ENCODE measurements at regions not wholly inside any gene's neighbourhood (a gene's known extent, or its start where the extent isn't known, plus 50 kb on each side); places are given as distances from the start of the nearest gene placed in this dataset.
"Not testable (repeated sequence)": the region's sequence is repeated elsewhere in the genome, so short reads cannot be mapped to it uniquely, and the experiment has no call there.

- no peak for DNase-seq
Observed at GRCh38 chr14:55807881-55808379, 227.9 kb downstream of the KTN1 start.

- peak; percentile 49 to 58 for DNase-seq
Observed at GRCh38 chr14:55813630-55814029, 233.6 kb downstream of the KTN1 start.

- DNase-seq, result peak in 1 of 2 donors; percentile 22
Observed at GRCh38 chr14:55814064-55814463, 234.1 kb downstream of the KTN1 start.

GRCh38 chr14:55814873-55815272 lies 234.9 kb downstream of the KTN1 start:
- peak; percentile 72 to 77 for DNase-seq

- DNase-seq, result no peak
Observed at GRCh38 chr14:55816225-55816624, 236.2 kb downstream of the KTN1 start.

GRCh38 chr14:55819610-55820304 lies 239.8 kb downstream of the KTN1 start:
- DNase-seq, result peak; percentile 45

- no peak for DNase-seq
Observed at GRCh38 chr14:55822906-55823305, 242.9 kb downstream of the KTN1 start.

GRCh38 chr14:55832122-55832911 lies 252.3 kb downstream of the KTN1 start:
- no peak for DNase-seq

- DNase-seq, result no peak
Observed at GRCh38 chr14:55832974-55833373, 253.0 kb downstream of the KTN1 start.

- DNase-seq, result no peak
Observed at GRCh38 chr14:55834390-55834789, 254.4 kb downstream of the KTN1 start.

GRCh38 chr14:55835985-55836384 lies 256.0 kb downstream of the KTN1 start:
- DNase-seq, result no peak

- no peak for DNase-seq
Observed at GRCh38 chr14:55837467-55837866, 257.5 kb downstream of the KTN1 start.

- DNase-seq, result no peak
Observed at GRCh38 chr14:55838529-55839052, 258.6 kb downstream of the KTN1 start.

- DNase-seq, result not testable (repeated sequence)
Observed at GRCh38 chr14:55839301-55839947, 259.4 kb downstream of the KTN1 start.

- no peak for DNase-seq
Observed at GRCh38 chr14:55840821-55841220, 260.8 kb downstream of the KTN1 start.

GRCh38 chr14:55841625-55842024 lies 261.6 kb downstream of the KTN1 start:
- no peak for DNase-seq

GRCh38 chr14:55843718-55844403 lies 263.9 kb downstream of the KTN1 start:
- DNase-seq, result no peak

GRCh38 chr14:55845963-55846825 lies 266.2 kb downstream of the KTN1 start:
- DNase-seq, result no peak

- DNase-seq, result no peak
Observed at GRCh38 chr14:55846826-55847446, 266.9 kb downstream of the KTN1 start.

- no peak for DNase-seq
Observed at GRCh38 chr14:55847766-55848165, 267.8 kb downstream of the KTN1 start.

- no peak for DNase-seq
Observed at GRCh38 chr14:55848964-55849363, 269.0 kb downstream of the KTN1 start.

Data from inflammatory macrophage treated with lipopolysaccharide for 1 hour (primary cell).